HCT116 (cell line): ENCODE measurements at regions not wholly inside any gene's neighbourhood (a gene's known extent, or its start where the extent isn't known, plus 50 kb on each side); places are given as distances from the start of the nearest gene placed in this dataset.

Experiments used
- ATAC-seq: fragments of 200-7000 bp; cut with Tn5 transposase; 2 replicates; pipeline ENCODE4 v1.9.1; 2020; ENCODE audit warnings: mild to moderate bottlenecking, moderate library complexity
- BruUV-seq: library from RNA; stranded (reverse); fragments of 400-500 nt; replicated peaks from 2 replicates; lab custom pipeline; 2021; lab: Mats Ljungman, UMichigan
- CTCF ChIA-PET: fragments of 300-600 bp; sonication (Branson Sonifier 250); formaldehyde crosslinking; loops from one replicate; lab custom pipeline; 2021; ENCODE audit warnings: antibody characterized with exemption; lab: Charles Lee
- POLR2A ChIA-PET: fragments of 300-600, 350-600 bp; sonication (Branson Sonifier 250); formaldehyde crosslinking; loops from one replicate; lab custom pipeline; 2021; ENCODE audit warnings: antibody characterized with exemption; lab: Charles Lee
- RAD21 ChIA-PET, 2 experiments: fragments of 300-600 bp; sonication (Branson Sonifier 250); formaldehyde crosslinking; loops; one replicate each; lab custom pipeline; 2023; ENCODE audit warnings: low total read pairs in 2 of 2; ENCODE audit not compliant: uncharacterized antibody in 2 of 2, unreplicated experiment in 2 of 2, low non-redundant PET in 1 of 2; lab: Charles Lee
- DNase-seq: peaks from one replicate; pipeline ENCODE4 v3.0.0-alpha.2; 2010; ENCODE audit warnings: low read depth, low spot score
- H2AFZ ChIP-seq: fragments of 200-600 bp; shearing (Covaris generic), sonication (generic); 2 replicates; pipeline ENCODE4 v1.6.1; 2017; ENCODE audit warnings: low read depth, mixed run types, mixed read lengths, antibody characterized with exemption, low read length; ENCODE audit not compliant: poor library complexity, severe bottlenecking
- H3K27ac ChIP-seq: 2 replicates; pipeline ENCODE4 v1.5.1; 2012; ENCODE audit warnings: low read depth, low read length
- H3K27me3 ChIP-seq: fragments of 200-600 bp; sonication (generic); 2 replicates; pipeline ENCODE4 v1.6.1; 2016; ENCODE audit warnings: mixed run types, low read length, mixed read lengths; ENCODE audit not compliant: insufficient read depth
- H3K36me3 ChIP-seq, 2 experiments: fragments of 200-500 bp in 1 of 2; fragments of 200-600 bp in 1 of 2; sonication (Bioruptor generic) in 1 of 2; sonication (generic) in 1 of 2; 2 replicates each; pipeline versions ENCODE4 v1.5.1 to v1.6.1; 2014 to 2016; ENCODE audit warnings: low read length in 2 of 2, inconsistent platforms in 1 of 2, mixed read lengths in 1 of 2, mixed run types in 1 of 2; ENCODE audit not compliant: insufficient read depth in 2 of 2, control insufficient read depth in 1 of 2
- H3K4me1 ChIP-seq, 2 experiments: fragments of 200-600 bp in 1 of 2; sonication (generic) in 1 of 2; 2 replicates each; pipeline versions ENCODE4 v1.5.1 to v1.6.1; 2012 to 2017; ENCODE audit warnings: low read length in 2 of 2, inconsistent platforms in 1 of 2, mild to moderate bottlenecking in 1 of 2, mixed read lengths in 1 of 2, mixed run types in 1 of 2, moderate library complexity in 1 of 2; ENCODE audit not compliant: insufficient read depth in 2 of 2, control insufficient read depth in 1 of 2
- H3K4me2 ChIP-seq: fragments of 200-600 bp; sonication (generic); 2 replicates; pipeline ENCODE4 v1.6.1; 2017; ENCODE audit warnings: mixed run types, low read length, mixed read lengths
- H3K4me3 ChIP-seq, 2 experiments: fragments of 200-600 bp in 1 of 2; sonication (generic) in 1 of 2; replicated peaks in 1 of 2; 2 replicates each; pipeline ENCODE4 v1.5.1; 2011 to 2016; ENCODE audit warnings: low read length in 2 of 2, control low read depth in 1 of 2, low read depth in 1 of 2, mild to moderate bottlenecking in 1 of 2, mixed read lengths in 1 of 2, mixed run types in 1 of 2
- H3K79me2 ChIP-seq: fragments of 200-600 bp; sonication (generic); 2 replicates; pipeline ENCODE4 v1.6.1; 2017; ENCODE audit warnings: mild to moderate bottlenecking, mixed run types, low read length, moderate library complexity, mixed read lengths; ENCODE audit not compliant: insufficient read depth
- H3K9ac ChIP-seq: fragments of 200-600 bp; sonication (generic); 2 replicates; pipeline ENCODE4 v1.6.1; 2016; ENCODE audit warnings: low read length, mixed read lengths
- H3K9me2 ChIP-seq: fragments of 200-600 bp; sonication (generic), shearing (Covaris generic); 2 replicates; pipeline ENCODE4 v1.6.1; 2017; ENCODE audit warnings: mixed run types, mild to moderate bottlenecking, moderate library complexity; ENCODE audit not compliant: insufficient read depth
- H3K9me3 ChIP-seq, 2 experiments: fragments of 200-500 bp in 1 of 2; fragments of 200-600 bp in 1 of 2; sonication (Bioruptor generic) in 1 of 2; sonication (generic) in 1 of 2; 2 replicates each; pipeline ENCODE4 v1.6.1; 2014 to 2017; ENCODE audit warnings: low read length in 2 of 2, mixed read lengths in 2 of 2, inconsistent platforms in 1 of 2, low read depth in 1 of 2, mild to moderate bottlenecking in 1 of 2, mixed run types in 1 of 2, moderate library complexity in 1 of 2; ENCODE audit not compliant: control insufficient read depth in 1 of 2, insufficient read depth in 1 of 2
- H4K20me1 ChIP-seq: fragments of 200-600 bp; sonication (generic), shearing (Covaris generic); 2 replicates; pipeline ENCODE4 v1.6.1; 2017; ENCODE audit warnings: mixed run types, mild to moderate bottlenecking, moderate library complexity; ENCODE audit not compliant: insufficient read depth
- CBX3 ChIP-seq: IDR thresholded peaks from 2 replicates; pipeline ENCODE4 v1.6.1; 2012; ENCODE audit warnings: low read depth
- CEBPB ChIP-seq: IDR thresholded peaks from 2 replicates; pipeline ENCODE4 v1.6.1; 2012; ENCODE audit warnings: low read depth
- EGR1 ChIP-seq: IDR thresholded peaks from 2 replicates; pipeline ENCODE4 v1.6.1; 2012; ENCODE audit warnings: low read depth
- EZH2 ChIP-seq: fragments of 200-600 bp; sonication (generic); IDR thresholded peaks from 2 replicates; pipeline ENCODE4 v1.6.1; 2017; ENCODE audit warnings: antibody characterized with exemption, mixed run types
- EZH2phosphoT487 ChIP-seq: fragments of 200-600 bp; IDR thresholded peaks from 2 replicates; pipeline ENCODE4 v1.6.1; 2018; ENCODE audit warnings: antibody characterized with exemption, borderline replicate concordance
- FOSL1 ChIP-seq: IDR thresholded peaks from 2 replicates; pipeline ENCODE4 v1.6.1; 2012; ENCODE audit warnings: low read depth
- JUND ChIP-seq: IDR thresholded peaks from 2 replicates; pipeline ENCODE4 v1.6.1; 2012
- MAX ChIP-seq: IDR thresholded peaks from 2 replicates; pipeline ENCODE4 v1.6.1; 2012
- POLR2A ChIP-seq: IDR thresholded peaks from 2 replicates; pipeline ENCODE4 v1.7.0; 2011; ENCODE audit warnings: borderline replicate concordance; ENCODE audit not compliant: insufficient read depth, insufficient read length; ENCODE audit errors: extremely low read depth
- POLR2AphosphoS5 ChIP-seq: IDR thresholded peaks from 2 replicates; pipeline ENCODE4 v1.6.1; 2011; ENCODE audit warnings: mild to moderate bottlenecking, low read depth, low read length, moderate library complexity
- RAD21 ChIP-seq: IDR thresholded peaks from 2 replicates; pipeline ENCODE4 v1.6.1; 2012; ENCODE audit warnings: low read depth, mild to moderate bottlenecking
- SP1 ChIP-seq: IDR thresholded peaks from 2 replicates; pipeline ENCODE4 v1.6.1; 2012; ENCODE audit warnings: low read depth
- SRF ChIP-seq: IDR thresholded peaks from 2 replicates; pipeline ENCODE4 v1.6.1; 2012; ENCODE audit warnings: low read depth
- TCF7L2 ChIP-seq: IDR thresholded peaks from 2 replicates; pipeline ENCODE4 v1.7.0; 2011; ENCODE audit warnings: borderline replicate concordance, inconsistent platforms; ENCODE audit not compliant: insufficient read depth, insufficient read length; ENCODE audit errors: extremely low read depth
- YY1 ChIP-seq: IDR thresholded peaks from 2 replicates; pipeline ENCODE4 v1.6.1; 2011; ENCODE audit warnings: low read length, low read depth, moderate library complexity, mild to moderate bottlenecking; ENCODE audit not compliant: insufficient replicate concordance; ENCODE audit errors: extremely low read depth
- ZFX ChIP-seq: fragments of 450-650 bp; IDR thresholded peaks from 2 replicates; pipeline ENCODE4 v1.6.1; 2017
- ZNF274 ChIP-seq: fragments of 200-500 bp; sonication (Bioruptor generic); IDR thresholded peaks from 2 replicates; pipeline ENCODE4 v1.6.1; 2014; ENCODE audit warnings: mild to moderate bottlenecking, low read depth, low read length, inconsistent platforms
- intact Hi-C: fragments of 100-400 bp; cut with micrococcal nuclease; formaldehyde crosslinking; loops from 2 replicates; pipeline ENCODE4 v1.10.0; 2022
- TF ChIP-seq, protein P1 (sequence below): IDR thresholded peaks from 2 replicates; pipeline ENCODE4 v1.6.1; 2012
- TF ChIP-seq, protein P2 (sequence below): IDR thresholded peaks from 2 replicates; pipeline ENCODE4 v1.6.1; 2011; ENCODE audit warnings: mild to moderate bottlenecking, low read length, moderate library complexity; ENCODE audit not compliant: insufficient replicate concordance; ENCODE audit errors: extremely low read depth
- TF ChIP-seq, protein P3 (sequence below): IDR thresholded peaks from 2 replicates; pipeline ENCODE4 v1.6.1; 2012; ENCODE audit warnings: low read depth

DNA sequence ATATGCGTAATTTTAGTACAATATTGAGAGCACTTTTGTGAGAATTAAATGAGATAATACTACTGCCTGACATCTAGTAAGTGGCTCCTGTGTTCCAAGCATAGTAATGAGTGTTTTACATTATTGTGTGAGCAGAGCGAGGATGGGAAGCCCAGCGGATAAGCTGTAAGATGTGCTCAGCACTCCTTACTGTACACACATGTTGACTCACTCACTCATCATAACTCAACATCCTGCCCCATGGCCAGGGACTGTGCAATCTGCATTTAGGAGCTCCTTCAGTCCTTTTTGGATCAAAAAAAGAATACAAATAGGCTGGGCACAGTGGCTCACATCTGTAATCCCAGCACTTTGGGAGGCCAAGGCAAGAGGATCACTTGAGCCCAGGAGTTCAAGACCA lies 72.9 kb upstream of the NEBL start:
- H3K9me3 ChIP-seq: no peaks in the 10 kb centered on the region
- H3K4me2 ChIP-seq: no peak overlapping the region
- H3K4me3 ChIP-seq: no peak overlapping the region
- H4K20me1 ChIP-seq: no peaks in the 10 kb centered on the region
- no TSS peak for BruUV-seq
- TF ChIP-seq JUND: no peak
- no peak for TF ChIP-seq CEBPB
- TF ChIP-seq EZH2: no peak
- TF ChIP-seq, protein P1, sequence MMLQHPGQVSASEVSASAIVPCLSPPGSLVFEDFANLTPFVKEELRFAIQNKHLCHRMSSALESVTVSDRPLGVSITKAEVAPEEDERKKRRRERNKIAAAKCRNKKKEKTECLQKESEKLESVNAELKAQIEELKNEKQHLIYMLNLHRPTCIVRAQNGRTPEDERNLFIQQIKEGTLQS: no peak
- TF ChIP-seq ZNF274: no peak
- TF ChIP-seq MAX: no peak
- no peak for TF ChIP-seq POLR2AphosphoS5
- no peak for TF ChIP-seq ZFX
- TF ChIP-seq YY1: no peak
- TF ChIP-seq EGR1: no peak
- TF ChIP-seq RAD21: no peak
- no peak for TF ChIP-seq TCF7L2
- no peak for TF ChIP-seq FOSL1
- TF ChIP-seq EZH2phosphoT487: no peak
- TF ChIP-seq POLR2A: no peak
- TF ChIP-seq, protein P2, sequence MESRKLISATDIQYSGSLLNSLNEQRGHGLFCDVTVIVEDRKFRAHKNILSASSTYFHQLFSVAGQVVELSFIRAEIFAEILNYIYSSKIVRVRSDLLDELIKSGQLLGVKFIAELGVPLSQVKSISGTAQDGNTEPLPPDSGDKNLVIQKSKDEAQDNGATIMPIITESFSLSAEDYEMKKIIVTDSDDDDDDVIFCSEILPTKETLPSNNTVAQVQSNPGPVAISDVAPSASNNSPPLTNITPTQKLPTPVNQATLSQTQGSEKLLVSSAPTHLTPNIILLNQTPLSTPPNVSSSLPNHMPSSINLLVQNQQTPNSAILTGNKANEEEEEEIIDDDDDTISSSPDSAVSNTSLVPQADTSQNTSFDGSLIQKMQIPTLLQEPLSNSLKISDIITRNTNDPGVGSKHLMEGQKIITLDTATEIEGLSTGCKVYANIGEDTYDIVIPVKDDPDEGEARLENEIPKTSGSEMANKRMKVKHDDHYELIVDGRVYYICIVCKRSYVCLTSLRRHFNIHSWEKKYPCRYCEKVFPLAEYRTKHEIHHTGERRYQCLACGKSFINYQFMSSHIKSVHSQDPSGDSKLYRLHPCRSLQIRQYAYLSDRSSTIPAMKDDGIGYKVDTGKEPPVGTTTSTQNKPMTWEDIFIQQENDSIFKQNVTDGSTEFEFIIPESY: no peak
- no peak for TF ChIP-seq CBX3
- TF ChIP-seq SP1: no peak
- TF ChIP-seq SRF: no peak
- TF ChIP-seq, protein P3, sequence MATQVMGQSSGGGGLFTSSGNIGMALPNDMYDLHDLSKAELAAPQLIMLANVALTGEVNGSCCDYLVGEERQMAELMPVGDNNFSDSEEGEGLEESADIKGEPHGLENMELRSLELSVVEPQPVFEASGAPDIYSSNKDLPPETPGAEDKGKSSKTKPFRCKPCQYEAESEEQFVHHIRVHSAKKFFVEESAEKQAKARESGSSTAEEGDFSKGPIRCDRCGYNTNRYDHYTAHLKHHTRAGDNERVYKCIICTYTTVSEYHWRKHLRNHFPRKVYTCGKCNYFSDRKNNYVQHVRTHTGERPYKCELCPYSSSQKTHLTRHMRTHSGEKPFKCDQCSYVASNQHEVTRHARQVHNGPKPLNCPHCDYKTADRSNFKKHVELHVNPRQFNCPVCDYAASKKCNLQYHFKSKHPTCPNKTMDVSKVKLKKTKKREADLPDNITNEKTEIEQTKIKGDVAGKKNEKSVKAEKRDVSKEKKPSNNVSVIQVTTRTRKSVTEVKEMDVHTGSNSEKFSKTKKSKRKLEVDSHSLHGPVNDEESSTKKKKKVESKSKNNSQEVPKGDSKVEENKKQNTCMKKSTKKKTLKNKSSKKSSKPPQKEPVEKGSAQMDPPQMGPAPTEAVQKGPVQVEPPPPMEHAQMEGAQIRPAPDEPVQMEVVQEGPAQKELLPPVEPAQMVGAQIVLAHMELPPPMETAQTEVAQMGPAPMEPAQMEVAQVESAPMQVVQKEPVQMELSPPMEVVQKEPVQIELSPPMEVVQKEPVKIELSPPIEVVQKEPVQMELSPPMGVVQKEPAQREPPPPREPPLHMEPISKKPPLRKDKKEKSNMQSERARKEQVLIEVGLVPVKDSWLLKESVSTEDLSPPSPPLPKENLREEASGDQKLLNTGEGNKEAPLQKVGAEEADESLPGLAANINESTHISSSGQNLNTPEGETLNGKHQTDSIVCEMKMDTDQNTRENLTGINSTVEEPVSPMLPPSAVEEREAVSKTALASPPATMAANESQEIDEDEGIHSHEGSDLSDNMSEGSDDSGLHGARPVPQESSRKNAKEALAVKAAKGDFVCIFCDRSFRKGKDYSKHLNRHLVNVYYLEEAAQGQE: no peak
- ChIA-PET RAD21 (interaction anchor here in 1 of 2 experiments (0.5 kb wide), 1 partner anchor 33 kb away, joined by 3 read pairs; no protein-coding TSS in a partner anchor), CTCF (no interaction called here), POLR2A (no interaction called here)
- intact Hi-C loops: no loop called here
- no peak overlapping the region for H3K27ac ChIP-seq
- H3K79me2 ChIP-seq: no peaks in the 10 kb centered on the region
- no peak overlapping the region for H3K9ac ChIP-seq
- H2AFZ ChIP-seq: no peak overlapping the region
- no peaks in the 10 kb centered on the region for H3K4me1 ChIP-seq
- DNase-seq (no peak), ATAC-seq (no peak)
- no peaks in the 10 kb centered on the region for H3K36me3 ChIP-seq
- H3K9me2 ChIP-seq: no peaks in the 10 kb centered on the region
- H3K27me3 ChIP-seq: no peaks in the 10 kb centered on the region
